CD4-positive, alpha-beta T cell treated with Interleukin-4 for 1 hour (primary cell): ENCODE measurements at regions not wholly inside any gene's neighbourhood (a gene's known extent, or its start where the extent isn't known, plus 50 kb on each side); places are given as distances from the start of the nearest gene placed in this dataset.

Experiments
- DNase-seq, 2 donors: peaks; one replicate each; pipeline ENCODE4 v3.0.0-alpha.2; 2020 to 2022

DNA sequence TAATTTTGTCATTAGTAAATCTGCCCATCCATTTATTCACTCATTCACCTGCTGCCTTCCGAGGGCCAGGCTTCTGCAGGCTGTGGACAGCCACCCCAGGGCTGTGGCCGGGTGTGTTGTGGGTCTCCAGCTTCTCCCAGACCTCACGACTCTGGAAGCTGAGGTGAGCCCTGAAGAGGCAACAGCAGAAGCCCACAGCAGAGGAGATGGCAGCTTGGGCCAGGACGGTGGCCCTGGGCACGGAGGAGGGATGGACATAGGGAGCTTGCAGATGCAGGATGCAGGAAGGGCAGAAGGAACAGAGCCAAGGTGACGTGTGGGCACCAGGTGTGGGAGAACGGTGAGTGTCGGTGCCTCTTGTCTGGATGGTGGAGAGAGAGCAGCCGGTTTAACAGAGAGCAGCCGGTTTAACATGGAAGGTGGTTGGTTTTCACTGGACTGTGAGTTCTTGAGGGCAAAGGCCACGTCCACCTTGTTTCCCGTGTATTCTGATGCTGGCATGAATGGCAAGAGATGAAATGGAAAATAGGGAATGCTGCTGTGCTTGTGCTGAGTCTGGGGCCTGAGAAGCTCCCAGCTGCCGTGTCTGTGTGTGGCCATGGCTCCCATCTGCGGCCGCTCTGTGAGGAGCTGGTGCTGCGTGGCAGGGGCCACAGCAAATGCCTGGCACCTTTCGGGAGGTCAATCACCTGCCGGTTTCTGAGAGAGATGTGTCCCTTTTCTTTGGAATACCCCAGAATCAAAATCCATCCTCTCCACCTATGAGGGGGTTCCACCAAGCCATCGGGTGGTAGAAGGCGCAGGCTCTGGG is 669.9 kb downstream of the BRD1 start:
- no peak for DNase-seq

- DNase-seq, result no peak
Observed at GRCh38 chr22:49156662-49157285, 670.9 kb downstream of the BRD1 start.

DNA sequence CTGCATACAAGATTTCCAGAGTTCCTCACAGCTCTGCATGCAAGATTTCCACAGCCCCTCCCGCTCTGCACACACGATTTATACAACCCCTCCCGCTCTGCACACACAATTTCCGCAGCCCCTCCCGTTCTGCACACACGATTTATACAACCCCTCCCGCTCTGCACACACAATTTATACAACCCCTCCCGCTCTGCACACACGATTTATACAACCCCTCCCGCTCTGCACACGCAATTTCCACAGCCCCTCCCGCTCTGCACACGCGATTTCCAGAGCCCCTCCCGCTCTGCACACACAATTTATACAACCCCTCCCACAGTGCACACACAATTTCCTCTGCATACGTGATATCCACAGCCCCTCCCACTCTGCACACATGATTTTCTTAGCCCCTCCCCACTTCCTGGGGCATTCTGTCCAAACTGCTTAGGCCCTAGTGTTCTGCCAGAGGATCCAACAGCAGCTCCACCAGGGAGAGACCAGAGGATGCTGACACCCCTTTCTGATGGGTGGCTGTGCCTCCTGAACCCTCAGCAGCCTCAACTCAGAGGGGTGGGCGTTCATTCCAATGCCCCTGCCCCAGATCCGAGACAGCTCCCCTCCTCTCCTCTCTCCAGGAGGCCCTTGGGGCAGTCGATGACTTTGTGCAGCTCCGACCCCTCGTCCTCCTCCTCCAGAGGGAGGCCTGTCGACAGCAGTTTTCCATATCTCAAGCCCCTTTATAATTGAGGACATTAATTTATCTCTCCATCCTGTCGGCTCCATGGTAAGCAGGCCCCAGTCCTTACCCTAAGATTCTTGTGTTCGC is 671.7 kb downstream of the BRD1 start:
- no peak for DNase-seq

- DNase-seq, result no peak
Observed at GRCh38 chr22:49155039-49155769, 672.5 kb downstream of the BRD1 start.

DNA sequence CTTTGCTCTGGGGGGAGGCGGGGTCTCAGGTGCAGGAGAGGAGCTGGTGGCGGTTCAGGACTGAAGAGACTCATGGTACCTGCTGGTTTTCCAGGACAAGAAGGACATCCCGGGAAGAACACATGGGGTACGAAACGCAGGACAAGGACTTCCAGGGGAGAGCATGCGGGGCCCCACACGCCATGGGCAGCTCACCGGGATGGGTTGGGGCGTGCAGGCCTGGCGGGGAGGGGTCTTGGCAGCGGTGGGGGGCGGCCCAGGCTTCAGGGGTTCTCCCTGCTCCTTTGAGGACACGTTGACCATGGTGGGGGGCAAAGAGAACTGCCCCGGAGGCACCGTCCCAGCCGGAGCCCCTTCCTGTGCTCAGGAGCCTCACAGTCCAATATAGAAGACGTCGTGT is 673.2 kb downstream of the BRD1 start:
- no peak for DNase-seq

GRCh38 chr22:49153921-49154320 is 673.8 kb downstream of the BRD1 start:
- DNase-seq, result no peak

- DNase-seq, result no peak
Observed at GRCh38 chr22:49152939-49153770, 674.5 kb downstream of the BRD1 start.

GRCh38 chr22:49152127-49152938 is 675.3 kb downstream of the BRD1 start:
- DNase-seq, result no peak

DNA sequence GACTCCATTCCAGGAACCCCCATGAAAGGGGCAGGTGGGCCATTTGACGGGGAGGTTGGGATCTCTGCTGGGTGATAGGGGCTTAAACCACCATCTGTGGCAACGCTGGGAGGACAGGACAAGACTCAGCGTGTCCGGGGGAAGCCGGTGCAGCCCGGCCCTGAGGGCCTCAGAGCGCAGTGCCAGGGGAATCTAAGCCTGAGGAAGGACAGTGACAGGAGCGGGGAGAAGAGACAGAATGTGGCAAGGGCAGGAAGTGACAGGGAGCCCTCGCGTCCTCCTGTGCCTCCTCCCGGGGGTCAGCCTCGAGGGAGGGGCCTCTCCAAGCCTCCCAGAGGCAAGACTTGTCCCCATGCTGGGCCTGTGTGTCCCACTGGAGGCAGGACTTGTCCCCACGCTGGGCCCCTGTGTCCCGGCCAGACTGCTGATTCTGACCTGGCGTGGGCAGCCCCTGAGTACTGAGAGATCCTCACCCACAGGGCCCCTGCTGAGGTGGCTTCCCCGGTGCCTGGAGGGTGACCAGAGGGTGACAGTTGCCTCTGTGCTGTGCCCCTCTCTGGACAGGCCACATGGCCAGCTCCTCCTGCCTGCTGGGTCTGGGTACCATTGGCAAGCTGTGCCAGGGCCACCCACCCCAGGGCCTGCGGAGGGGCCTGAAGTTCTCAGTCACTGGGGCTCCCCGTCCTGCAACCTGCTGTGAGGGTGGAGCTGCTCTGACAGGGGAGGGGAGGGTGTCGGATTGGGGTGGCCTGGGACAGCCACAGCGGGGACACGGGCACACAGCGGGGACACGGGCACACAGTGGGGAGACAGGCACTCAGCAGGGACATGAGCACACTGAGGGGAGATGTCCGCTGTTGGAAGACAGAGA is 676.2 kb downstream of the BRD1 start:
- DNase-seq, result no peak

DNA sequence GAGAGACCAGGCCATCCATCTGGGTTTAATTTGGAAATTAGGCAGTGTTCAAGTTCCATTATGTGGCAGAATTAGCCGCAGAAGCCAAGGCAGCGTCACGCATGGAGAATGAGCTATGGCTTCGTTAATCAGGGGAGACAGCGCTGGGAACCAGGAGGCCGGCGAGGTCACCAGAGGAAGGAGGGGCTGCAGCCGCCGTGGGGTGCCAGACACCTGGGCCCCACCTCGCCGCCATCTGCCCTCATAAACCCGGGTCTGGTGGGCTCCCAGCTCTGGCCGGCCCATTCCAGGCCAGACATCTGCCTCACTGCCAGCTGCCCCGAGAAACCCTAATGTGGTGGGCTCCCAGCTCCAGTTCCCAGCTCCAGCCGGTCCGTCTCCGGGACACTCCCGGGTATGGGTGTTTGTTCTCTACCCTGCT is 676.9 kb downstream of the BRD1 start:
- no peak for DNase-seq

- no peak for DNase-seq
Observed at GRCh38 chr22:49149721-49150608, 677.7 kb downstream of the BRD1 start.

DNA sequence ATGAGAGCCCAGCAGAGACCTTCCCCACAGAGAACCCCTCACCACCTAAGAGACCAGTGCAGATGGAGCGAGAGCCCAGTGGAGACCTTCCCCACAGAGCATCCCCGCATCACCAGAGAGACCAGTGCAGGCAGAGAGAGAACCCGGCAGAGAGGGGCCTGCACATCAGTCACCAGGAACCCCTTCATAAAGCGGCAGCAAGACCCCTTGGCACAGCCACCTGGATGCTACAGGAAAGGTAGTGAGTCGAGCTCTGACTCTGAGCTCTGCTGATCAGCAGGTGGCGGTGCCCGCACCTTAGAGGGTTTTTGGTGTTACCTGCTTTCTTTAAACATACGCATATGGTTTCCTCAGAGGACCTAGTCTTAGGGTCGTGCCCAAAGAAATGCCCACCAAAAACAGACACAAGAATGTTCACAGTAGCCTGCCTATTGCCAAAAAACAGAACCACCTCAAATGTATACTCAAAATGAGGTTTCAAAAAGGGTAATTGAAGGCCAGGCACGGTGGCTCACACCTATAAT is 678.7 kb downstream of the BRD1 start:
- no peak for DNase-seq

GRCh38 chr22:49147617-49148175 is 680.0 kb downstream of the BRD1 start:
- DNase-seq, result no peak

DNA sequence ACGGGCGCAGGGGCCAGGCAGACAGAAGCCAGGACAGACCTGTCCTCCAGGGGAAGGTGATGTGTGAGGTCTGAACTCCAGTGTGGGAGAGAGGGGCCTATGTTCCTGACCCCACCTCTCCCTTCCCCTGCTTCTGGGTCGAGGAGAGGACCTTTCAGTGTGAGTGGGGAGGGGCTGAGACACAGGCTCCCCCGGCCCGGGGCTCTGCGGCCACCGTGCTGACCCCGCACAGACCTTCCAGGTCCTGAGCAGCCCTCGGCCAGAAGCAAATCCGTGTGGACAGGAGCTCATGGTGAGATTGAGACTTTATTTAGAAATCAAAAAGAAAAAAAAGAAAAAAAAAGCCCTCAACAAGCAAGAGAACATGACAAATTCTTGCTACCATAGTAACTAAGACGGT is 680.5 kb downstream of the BRD1 start:
- no peak for DNase-seq

DNA sequence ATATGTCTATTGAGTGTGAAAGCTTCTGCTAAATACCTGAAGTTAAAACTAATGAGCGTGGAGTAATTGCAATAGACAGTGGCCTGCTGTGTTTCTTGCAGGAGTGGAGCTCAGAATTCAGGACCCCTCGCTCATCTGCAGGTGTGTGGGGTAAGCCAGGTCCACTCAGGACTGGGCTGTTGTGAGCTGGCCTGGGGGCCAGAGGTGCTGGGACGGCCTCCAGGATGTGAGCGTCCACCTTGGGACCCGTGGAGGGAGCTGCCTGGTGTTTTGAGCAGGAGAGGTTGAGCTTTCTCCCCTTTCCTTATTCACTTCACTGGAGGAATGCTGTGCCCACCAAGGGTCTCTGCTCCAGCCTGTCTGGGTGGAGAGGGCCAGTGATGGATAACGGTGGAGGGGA is 681.2 kb downstream of the BRD1 start:
- DNase-seq, result no peak

DNA sequence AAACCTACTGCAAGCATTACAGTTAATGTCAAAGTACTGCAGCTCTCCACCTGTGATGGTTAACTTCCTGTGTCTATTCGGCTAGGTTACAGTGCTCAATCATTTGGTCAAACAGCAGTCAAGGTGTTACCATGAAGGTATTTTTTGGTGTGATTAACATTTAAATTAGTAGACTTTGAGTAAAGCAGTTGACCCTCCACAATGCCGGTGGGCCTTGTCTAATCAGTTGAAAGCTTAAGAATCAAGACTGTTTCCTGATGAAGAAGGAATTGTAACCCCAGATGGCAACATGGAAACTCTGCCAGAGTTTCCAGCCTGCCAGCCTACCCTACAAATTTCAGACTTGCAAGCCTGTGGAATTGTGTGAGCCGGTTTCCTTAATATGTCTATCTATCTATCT is 683.9 kb downstream of the BRD1 start:
- DNase-seq, result no peak

DNA sequence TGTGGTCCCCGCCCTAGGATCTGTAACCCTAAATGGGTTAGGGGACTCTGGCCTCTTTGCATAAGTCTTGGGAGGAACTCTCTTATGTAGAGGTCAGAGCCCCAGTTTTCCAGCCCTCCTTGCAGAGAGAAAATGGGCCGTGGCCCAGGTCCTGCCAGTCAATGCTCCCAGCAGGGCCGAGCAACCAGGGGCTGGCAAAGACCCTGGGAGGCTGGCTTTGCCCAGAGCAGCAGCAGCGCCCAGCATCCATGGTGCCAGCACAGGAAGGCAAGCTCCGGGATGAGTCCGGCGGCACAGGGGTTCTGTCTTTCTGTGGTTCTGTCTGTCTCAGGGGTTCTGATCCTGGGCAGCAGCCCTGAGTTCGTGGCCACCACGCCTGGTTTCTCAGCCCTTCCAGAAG is 684.8 kb downstream of the BRD1 start:
- DNase-seq, result no peak

GRCh38 chr22:49142296-49142695 is 685.4 kb downstream of the BRD1 start:
- DNase-seq, result no peak

DNA sequence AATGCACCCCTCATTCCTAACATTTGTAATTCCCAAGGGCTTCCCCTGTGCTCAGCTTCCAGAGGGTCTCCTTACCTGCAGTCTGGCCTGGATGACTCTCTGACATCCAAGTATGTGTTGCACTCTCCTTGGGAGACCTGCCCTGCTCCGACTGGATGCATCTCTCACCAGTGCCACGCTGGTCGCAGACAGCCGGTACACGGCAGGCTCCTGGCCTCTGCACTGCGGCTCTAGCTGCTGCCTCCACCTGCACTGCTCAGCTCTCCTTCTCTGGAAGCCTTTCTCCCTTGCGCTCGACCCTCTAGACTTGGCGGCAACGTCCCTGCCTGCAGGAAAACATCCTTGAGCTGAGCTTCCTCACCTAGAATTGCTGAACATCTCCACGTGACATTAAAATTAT is 685.9 kb downstream of the BRD1 start:
- DNase-seq, result no peak
